Transverse colon (tissue), 4 donors: ENCODE measurements at regions not wholly inside any gene's neighbourhood (a gene's known extent, or its start where the extent isn't known, plus 50 kb on each side); places are given as distances from the start of the nearest gene placed in this dataset.

Experiments used
- DNase-seq: peaks from one replicate; pipeline ENCODE4 v3.0.0-alpha.2; 2019
- H3K27ac ChIP-seq, 4 donors: fragments of 200-600 bp; sonication (generic); 2 replicates each; pipeline ENCODE4 v1.5.1; 2016 to 2018; ENCODE audit warnings: inconsistent platforms in 4 of 4
- H3K27me3 ChIP-seq: fragments of 200-600 bp; sonication (generic); 2 replicates; pipeline ENCODE4 v1.5.1; 2017; ENCODE audit warnings: inconsistent platforms
- H3K36me3 ChIP-seq, 4 donors: fragments of 200-600 bp; sonication (generic); 2 replicates each; pipeline ENCODE4 v1.5.1; 2017 to 2019; ENCODE audit warnings: inconsistent platforms in 4 of 4
- H3K4me1 ChIP-seq, 4 donors: fragments of 200-600 bp; sonication (generic); 2 replicates each; pipeline ENCODE4 v1.5.1; 2017 to 2020; ENCODE audit warnings: inconsistent platforms in 4 of 4
- H3K4me3 ChIP-seq, 4 donors: fragments of 200-600 bp; sonication (generic); 1 replicate in 1 of 4; 2 replicates in 3 of 4; pipeline versions ENCODE4 v1.5.1 to v1.6.1; 2017 to 2019; ENCODE audit warnings: inconsistent platforms in 4 of 4
- H3K9me3 ChIP-seq, 2 donors: fragments of 200-600 bp; sonication (generic); 2 replicates each; pipeline ENCODE4 v1.5.1; 2017 to 2019; ENCODE audit warnings: inconsistent platforms in 2 of 2
- EP300 ChIP-seq: sonication (generic); formaldehyde crosslinking; IDR thresholded peaks from one replicate; pipeline ENCODE4 v1.6.1; 2017; ENCODE audit warnings: antibody characterized with exemption, low read depth
- POLR2A ChIP-seq: fragments of 450-650 bp; IDR thresholded peaks from one replicate; pipeline ENCODE4 v1.6.1; 2016; ENCODE audit warnings: antibody characterized with exemption, mild to moderate bottlenecking, moderate library complexity
- POLR2AphosphoS5 ChIP-seq, 3 donors: sonication (generic); formaldehyde crosslinking; IDR thresholded peaks; one replicate each; pipeline ENCODE4 v1.6.1; 2016; ENCODE audit warnings: antibody characterized with exemption in 3 of 3
- WGBS, 2 donors: methylation state at CpG; one replicate each; pipeline ENCODE4 v1.1.5; 2018; ENCODE audit warnings: low coverage in 1 of 2; 5-methylcytosine and 5-hydroxymethylcytosine counted together
- in situ Hi-C, 4 donors: fragments of 200-750 bp; cut with MboI; loops; one replicate each; pipeline versions ENCODE4 v1.15.0 to v1.15.1; 2017; ENCODE audit warnings: low sequenced_read_pairs in 3 of 4, low pct_ligation_motif_present in 1 of 4, low pct_unique_long_range_greater_than_20kb in 1 of 4
- intact Hi-C: fragments of 100-400 bp; cut with DNase I; formaldehyde crosslinking; loops from one replicate; pipeline ENCODE4 v1.15.1; 2023; ENCODE audit warnings: low total_unique reads
- TF ChIP-seq, protein P1 (sequence below), 5 experiments: fragments of 200-600 bp in 3 of 5; fragments of 450-650 bp in 2 of 5; sonication (generic) in 3 of 5; IDR thresholded peaks; 1 replicate in 2 of 5; 2 replicates in 3 of 5; pipeline ENCODE4 v1.5.1; 2016 to 2017; ENCODE audit warnings: antibody characterized with exemption in 5 of 5, inconsistent platforms in 3 of 5, mild to moderate bottlenecking in 2 of 5, moderate library complexity in 1 of 5

DNA sequence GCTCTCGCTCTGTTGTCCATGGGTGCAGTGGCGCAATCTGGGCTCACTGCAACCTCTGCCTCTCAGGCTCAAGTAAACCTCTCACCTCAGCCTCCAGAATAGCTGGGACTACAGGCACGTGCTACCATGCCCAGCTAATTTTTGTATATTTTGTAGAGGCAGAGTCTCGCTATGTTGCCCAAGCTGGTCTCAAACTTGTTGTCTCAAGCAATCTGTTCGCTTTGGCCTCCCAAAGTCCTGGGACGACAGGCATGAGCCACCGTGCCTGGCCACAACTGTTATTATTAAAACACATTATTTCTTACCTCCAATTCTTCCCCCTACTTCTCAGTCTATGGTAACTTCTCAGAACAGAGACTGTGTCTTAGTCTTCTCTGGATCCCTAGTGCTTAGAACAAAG is 143.3 kb downstream of the DICER1 start:
- TF ChIP-seq POLR2A (no peak), POLR2AphosphoS5 (IDR thresholded peaks at IDR 0.05) (no peak)
- Histone ChIP-seq H3K4me3 (no peak overlapping the region), H3K36me3 (no peaks in the 10 kb centered on the region), H3K9me3 (no peaks in the 10 kb centered on the region), H3K4me1 (peaks cover 0 to 15% (median under 1%) of the 10 kb centered on the region in 4 donors), H3K27ac (no peak overlapping the region), H3K27me3 (no peaks in the 10 kb centered on the region)
- intact Hi-C loops (loop anchor here (10.0 kb wide), 1 partner anchor 79 kb away; no protein-coding TSS in a partner anchor), in situ Hi-C loops (no loop called here)
- no peak for DNase-seq
- 91 to 93% methylated on average over 5 to 7 of the region's 7 CpGs for WGBS, 2 donors

- Histone ChIP-seq H3K36me3 (no peaks in the 10 kb centered on the region), H3K9me3 (no peaks in the 10 kb centered on the region), H3K27me3 (no peaks in the 10 kb centered on the region), H3K4me1 (peaks cover 0 to 15% (median 1%) of the 10 kb centered on the region in 4 donors), H3K27ac (peak overlapping the region; percentile 19 to 81 (median 72)), H3K4me3 (no peak overlapping the region)
- peak; percentile 54 to 79 (median 56) for TF ChIP-seq POLR2AphosphoS5 (IDR thresholded peaks at IDR 0.05)
- TF ChIP-seq, protein P1, sequence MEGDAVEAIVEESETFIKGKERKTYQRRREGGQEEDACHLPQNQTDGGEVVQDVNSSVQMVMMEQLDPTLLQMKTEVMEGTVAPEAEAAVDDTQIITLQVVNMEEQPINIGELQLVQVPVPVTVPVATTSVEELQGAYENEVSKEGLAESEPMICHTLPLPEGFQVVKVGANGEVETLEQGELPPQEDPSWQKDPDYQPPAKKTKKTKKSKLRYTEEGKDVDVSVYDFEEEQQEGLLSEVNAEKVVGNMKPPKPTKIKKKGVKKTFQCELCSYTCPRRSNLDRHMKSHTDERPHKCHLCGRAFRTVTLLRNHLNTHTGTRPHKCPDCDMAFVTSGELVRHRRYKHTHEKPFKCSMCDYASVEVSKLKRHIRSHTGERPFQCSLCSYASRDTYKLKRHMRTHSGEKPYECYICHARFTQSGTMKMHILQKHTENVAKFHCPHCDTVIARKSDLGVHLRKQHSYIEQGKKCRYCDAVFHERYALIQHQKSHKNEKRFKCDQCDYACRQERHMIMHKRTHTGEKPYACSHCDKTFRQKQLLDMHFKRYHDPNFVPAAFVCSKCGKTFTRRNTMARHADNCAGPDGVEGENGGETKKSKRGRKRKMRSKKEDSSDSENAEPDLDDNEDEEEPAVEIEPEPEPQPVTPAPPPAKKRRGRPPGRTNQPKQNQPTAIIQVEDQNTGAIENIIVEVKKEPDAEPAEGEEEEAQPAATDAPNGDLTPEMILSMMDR (IDR thresholded peaks at IDR 0.05): no peak
- no peak for DNase-seq
- in situ Hi-C loops: no loop called here
- intact Hi-C loops: loop anchor here (2.0 to 10.0 kb wide), 2 partner anchors 33 to 77 kb away; no protein-coding TSS in a partner anchor
- 53 to 59% methylated on average over 5 to 16 of the region's 16 CpGs for WGBS, 2 donors
These were observed 145.8 kb downstream of the DICER1 start for GRCh38 chr14:95011445-95012006.

DNA sequence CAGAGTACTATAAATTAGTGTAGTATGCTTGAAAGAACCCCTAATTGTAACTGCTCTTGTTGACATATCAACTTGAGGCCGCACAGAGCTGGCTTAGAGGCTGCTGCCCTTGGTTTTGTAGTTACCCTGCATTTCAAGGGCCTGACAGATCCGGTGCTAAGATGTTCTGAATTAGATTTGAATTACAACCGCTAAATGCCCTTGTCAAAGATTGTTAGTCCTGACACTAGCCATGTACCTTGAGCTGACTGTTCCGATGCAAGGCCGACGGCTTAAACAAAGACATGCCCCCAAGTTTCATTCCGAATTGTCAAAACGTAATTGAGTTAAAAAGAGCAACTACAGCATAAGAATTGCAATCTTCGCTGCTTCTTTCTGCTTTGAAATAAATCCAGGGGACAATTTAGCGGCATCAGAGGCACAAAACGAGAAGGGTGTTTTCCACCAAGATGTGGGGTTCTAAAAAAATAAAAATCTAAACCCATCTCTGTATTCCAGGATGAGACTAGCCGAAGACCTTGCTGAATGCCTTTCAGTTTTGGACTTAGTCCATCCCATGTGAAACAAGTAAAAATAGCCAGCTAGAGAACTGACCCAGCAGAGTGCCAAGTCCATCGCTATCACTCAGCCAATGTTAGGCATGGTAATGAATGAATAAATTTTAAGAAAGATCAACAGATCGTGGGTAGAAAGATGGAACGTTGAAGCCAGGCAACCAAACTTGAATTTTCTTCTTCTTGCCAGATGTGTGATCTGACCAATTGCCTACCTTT is 148.7 kb downstream of the DICER1 start:
- no peak for DNase-seq
- no peaks in the 10 kb centered on the region for H3K9me3 ChIP-seq
- intact Hi-C loops: no loop called here
- H3K4me3 ChIP-seq: no peak overlapping the region
- H3K4me1 ChIP-seq: peaks cover 0 to 15% (median 1%) of the 10 kb centered on the region in 4 donors
- TF ChIP-seq, protein P1 (IDR thresholded peaks at IDR 0.05): no peak
- TF ChIP-seq POLR2AphosphoS5 (IDR thresholded peaks at IDR 0.05): peak; percentile 8 to 74 (median 68)
- TF ChIP-seq POLR2A: no peak
- no peak for TF ChIP-seq EP300
- in situ Hi-C loops: no loop called here
- H3K36me3 ChIP-seq: no peaks in the 10 kb centered on the region
- H3K27me3 ChIP-seq: no peaks in the 10 kb centered on the region
- 71 to 78% methylated on average over 10 to 15 of the region's 15 CpGs for WGBS, 2 donors
- peak overlapping the region; percentile 24 to 81 (median 52) for H3K27ac ChIP-seq

- Histone ChIP-seq H3K9me3 (no peaks in the 10 kb centered on the region), H3K27ac (peak overlapping the region in 1 of 4 donors; percentile 81), H3K4me3 (no peak overlapping the region), H3K36me3 (no peaks in the 10 kb centered on the region), H3K4me1 (peaks cover 0 to 15% (median 1%) of the 10 kb centered on the region in 4 donors), H3K27me3 (no peaks in the 10 kb centered on the region)
- intact Hi-C loops: no loop called here
- in situ Hi-C loops: no loop called here
- 89% methylated on average over 3 to 7 of the region's 7 CpGs for WGBS, 2 donors
- TF ChIP-seq POLR2A (no peak), POLR2AphosphoS5 (IDR thresholded peaks at IDR 0.05) (no peak), EP300 (no peak)
- TF ChIP-seq, protein P1 (IDR thresholded peaks at IDR 0.05): no peak
- DNase-seq: no peak
These were observed 149.4 kb downstream of the DICER1 start for GRCh38 chr14:95007921-95008320.
